Fibroblast of mammary gland (primary cell): ENCODE measurements at regions not wholly inside any gene's neighbourhood (a gene's known extent, or its start where the extent isn't known, plus 50 kb on each side); places are given as distances from the start of the nearest gene placed in this dataset.

ENCODE experiments used
- DNase-seq: peaks from one replicate; pipeline ENCODE4 v3.0.0-alpha.2; 2010; ENCODE audit warnings: low read depth
- H3K4me3 ChIP-seq: 2 replicates; pipeline ENCODE4 v1.5.1; 2011; ENCODE audit warnings: low read depth, mild to moderate bottlenecking, low read length, moderate library complexity; ENCODE audit not compliant: control insufficient read depth
- TF ChIP-seq, protein P1 (sequence below): conservative IDR thresholded peaks from 2 replicates; pipeline ENCODE4 v1.5.1; 2011; ENCODE audit warnings: low read depth, low read length, inconsistent platforms; ENCODE audit not compliant: control insufficient read depth, insufficient read depth

DNA sequence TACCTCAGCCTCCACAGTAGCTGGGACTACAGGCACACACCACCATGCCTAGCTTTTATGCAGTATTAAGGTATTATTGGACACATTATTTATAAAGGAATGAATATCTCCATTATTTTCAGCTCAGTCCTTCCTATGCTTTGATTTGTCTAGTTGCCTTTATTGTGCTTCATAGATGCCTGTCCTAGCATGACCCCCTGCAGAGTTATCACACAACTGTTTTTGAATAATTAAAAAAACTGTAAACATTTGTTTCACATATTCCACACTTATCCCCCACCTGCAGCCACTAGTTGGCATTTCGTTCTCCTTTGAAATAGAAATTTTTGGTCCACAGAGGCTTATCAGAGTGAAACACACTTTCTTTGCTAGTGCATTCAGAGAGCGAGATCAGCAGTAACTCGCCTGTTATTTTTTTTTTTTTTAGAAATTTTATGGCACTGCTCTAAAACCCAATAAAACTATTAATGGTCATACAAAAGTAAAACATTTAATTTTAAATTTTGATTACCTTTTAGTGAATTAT, 151.8 kb upstream of the RASA1 start:
- DNase-seq: no peak
- TF ChIP-seq, protein P1, sequence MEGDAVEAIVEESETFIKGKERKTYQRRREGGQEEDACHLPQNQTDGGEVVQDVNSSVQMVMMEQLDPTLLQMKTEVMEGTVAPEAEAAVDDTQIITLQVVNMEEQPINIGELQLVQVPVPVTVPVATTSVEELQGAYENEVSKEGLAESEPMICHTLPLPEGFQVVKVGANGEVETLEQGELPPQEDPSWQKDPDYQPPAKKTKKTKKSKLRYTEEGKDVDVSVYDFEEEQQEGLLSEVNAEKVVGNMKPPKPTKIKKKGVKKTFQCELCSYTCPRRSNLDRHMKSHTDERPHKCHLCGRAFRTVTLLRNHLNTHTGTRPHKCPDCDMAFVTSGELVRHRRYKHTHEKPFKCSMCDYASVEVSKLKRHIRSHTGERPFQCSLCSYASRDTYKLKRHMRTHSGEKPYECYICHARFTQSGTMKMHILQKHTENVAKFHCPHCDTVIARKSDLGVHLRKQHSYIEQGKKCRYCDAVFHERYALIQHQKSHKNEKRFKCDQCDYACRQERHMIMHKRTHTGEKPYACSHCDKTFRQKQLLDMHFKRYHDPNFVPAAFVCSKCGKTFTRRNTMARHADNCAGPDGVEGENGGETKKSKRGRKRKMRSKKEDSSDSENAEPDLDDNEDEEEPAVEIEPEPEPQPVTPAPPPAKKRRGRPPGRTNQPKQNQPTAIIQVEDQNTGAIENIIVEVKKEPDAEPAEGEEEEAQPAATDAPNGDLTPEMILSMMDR: no peak
- no peak overlapping the region for H3K4me3 ChIP-seq

DNA sequence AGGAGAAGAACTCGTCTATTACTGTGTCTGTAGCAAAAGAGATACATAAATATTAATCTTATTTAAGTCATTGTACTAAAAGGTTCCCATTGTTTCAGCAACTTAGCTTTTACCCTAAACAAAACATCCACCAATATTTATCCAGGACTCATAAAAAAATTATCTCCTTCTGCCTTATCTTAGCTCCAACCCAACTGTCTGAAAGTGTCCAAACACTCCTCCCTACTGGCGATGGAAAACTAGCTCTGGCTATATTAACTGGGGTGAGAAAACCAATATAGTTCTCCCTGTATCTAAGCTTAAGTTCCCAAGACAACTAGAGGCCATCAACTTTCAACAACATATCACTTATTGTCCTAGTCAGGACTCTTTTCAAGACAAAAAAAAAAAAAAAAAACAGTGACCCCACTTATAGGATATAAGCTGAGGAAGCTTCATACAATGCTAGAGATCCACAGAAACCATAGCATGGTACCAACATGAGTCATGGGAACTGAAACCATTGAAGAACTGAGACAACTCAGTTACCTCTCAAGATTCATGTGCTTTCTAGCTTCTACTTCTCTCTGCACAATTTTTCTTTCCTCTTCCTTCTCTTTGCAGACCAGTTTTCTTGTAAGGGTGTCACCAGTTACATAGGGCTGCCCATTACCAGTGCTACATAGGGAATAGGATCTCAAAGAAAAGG, 150.7 kb upstream of the RASA1 start:
- H3K4me3 ChIP-seq: no peak overlapping the region
- DNase-seq: peak; percentile 23
- TF ChIP-seq, protein P1: no peak

DNA sequence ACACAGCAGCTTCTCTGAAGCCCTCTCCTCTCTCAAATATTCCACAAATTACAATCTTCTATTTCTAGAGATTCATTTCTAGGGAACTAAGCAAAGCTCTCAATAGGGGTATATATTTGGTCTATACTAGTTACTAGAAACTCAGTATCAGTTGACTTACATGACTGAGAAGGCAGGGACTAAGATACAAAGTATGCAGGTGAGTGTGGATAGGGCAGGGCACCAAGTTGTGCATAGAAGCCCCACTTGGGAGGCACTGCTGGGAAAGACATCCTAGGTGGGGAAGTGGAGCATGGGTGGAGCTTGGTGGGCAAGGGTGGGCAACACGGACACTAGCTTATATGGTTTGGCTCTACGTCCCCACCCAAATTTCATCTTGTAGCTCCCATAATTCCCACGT, 148.1 kb upstream of the RASA1 start:
- no peak for DNase-seq
- TF ChIP-seq, protein P1: no peak
- no peak overlapping the region for H3K4me3 ChIP-seq

DNA sequence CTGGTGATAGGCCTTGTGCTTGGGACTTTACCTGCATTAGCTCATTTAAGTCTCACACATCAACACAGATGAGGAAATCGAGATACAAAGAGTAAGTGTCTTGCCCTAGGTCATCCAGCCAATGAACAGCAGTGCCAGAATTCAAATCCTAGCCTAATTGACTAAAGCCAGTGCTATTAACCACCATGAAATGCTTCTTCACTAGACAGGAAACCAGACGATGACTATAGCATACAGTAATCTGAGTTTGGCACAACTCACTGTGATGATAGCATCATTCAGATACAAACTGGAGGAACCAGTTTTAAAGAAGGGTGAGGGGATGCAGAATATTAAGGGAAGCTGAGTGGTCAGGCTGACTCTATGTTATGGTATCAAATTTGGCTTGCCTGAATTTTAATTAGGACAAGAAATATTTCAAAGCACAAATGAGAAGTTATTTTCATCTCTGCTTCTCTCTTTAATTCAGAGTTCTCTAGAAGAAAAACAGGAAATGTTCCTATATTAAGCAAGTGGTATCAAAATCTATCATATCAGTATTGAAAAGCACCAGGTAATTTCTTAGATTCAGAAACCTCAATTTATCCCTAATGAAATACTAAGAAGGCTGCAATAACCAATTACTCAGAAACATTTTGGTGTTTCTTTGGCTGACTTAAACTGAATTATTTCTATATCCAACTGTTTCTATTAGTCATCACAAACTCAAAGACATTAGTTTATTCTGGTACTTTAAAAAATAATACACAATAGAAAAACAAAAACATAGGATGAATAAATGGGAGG, 147.0 kb upstream of the RASA1 start:
- TF ChIP-seq, protein P1: no peak
- peak; percentile 90 for DNase-seq
- H3K4me3 ChIP-seq: no peak overlapping the region

DNA sequence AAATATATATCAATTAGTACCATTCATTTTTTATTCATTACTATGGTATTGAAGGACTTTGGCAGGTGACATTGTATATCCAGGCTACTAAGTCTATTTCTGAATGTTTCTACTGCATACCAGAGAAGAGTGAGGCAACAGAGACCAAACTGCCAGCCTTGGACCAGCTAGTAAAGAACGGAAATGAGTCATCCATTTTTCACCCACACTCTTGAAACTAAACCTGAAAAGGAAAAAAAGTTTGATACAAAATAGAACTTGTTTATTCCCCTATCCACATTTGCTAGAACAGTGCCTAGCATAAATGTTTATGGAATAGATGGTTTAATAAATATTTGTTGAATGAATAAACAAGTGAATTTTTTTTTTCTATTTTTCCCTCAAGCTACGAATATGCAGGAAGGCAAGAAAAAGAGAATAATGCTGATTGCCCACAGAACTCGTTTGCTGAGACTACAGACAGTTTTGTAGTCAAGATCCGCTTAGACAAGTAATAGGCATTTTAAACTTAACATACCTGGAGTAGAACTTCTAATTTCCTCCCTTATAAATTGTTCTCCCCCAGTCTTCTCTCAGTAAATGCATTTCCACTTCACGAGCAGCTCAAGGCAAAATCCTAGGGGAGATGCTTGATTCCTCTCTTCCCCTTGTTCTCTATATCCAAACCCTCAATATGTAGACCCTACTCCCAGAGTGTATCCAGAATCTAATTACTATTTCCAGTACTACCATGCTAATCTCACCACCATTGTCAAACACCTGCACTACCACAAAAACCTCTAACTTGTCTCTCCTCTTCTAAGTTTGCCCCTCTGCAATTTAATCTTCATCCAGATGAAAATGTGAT, 146.2 kb upstream of the RASA1 start:
- no peak overlapping the region for H3K4me3 ChIP-seq
- DNase-seq: peak; percentile 87
- TF ChIP-seq, protein P1: no peak
